ENCODE measurements at regions not wholly inside any gene's neighbourhood (a gene's known extent, or its start where the extent isn't known, plus 50 kb on each side); places are given as distances from the start of the nearest gene placed in this dataset.

DNA sequence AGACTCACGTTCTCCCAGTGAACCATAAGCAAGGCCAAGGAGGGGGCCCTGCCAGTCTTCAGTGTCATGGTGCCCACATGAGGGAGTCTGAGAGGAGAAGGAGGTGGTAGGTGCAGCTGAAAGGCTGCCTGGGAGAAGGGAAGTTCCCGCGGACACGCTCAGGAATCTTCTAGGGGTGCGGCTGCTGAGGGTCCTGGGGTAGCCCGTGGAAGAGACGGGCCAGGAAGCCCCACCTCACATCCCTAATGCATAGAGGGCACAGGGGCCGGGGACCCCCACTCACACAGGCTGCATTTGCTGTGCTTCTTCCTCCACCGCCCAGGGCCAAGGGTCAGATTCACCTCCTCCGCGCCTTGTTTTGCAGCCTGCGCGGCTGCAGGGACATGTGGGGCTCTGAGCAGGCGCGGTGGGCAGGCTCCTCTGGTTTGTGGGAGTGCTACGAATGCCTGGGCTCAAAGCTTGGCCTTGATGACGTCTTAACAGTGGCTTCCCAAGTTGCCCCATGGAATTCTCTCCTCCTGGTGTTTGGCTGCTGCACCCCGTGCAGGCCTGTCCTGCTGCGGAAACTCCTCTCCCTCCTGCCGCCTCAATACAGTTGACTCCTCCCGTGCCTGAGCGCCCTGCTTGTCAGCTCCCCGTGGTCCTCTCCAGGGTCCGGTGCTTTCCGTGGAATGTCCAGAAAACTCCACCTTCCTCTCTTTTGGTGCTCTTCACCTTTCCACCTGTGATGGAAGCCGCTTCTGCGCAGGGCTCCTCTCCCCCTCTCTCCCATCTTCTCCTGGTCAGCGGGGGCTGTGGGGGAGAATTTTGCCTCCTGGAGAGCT, 95.7 kb downstream of the VAPA start:
- H3K4me1 Mint-ChIP-seq = no peaks in the 10 kb centered on the region
- no peaks in the 10 kb centered on the region for H3K36me3 Mint-ChIP-seq (ENCODE audit: low read depth)
- no peaks in the 10 kb centered on the region for H3K9me3 Mint-ChIP-seq
- no peak overlapping the region for H3K4me3 Mint-ChIP-seq
- H3K27ac Mint-ChIP-seq = no peak overlapping the region
- H3K27me3 Mint-ChIP-seq = peaks cover 10% of the 10 kb centered on the region
- no peak for ATAC-seq (replicated peaks)

DNA sequence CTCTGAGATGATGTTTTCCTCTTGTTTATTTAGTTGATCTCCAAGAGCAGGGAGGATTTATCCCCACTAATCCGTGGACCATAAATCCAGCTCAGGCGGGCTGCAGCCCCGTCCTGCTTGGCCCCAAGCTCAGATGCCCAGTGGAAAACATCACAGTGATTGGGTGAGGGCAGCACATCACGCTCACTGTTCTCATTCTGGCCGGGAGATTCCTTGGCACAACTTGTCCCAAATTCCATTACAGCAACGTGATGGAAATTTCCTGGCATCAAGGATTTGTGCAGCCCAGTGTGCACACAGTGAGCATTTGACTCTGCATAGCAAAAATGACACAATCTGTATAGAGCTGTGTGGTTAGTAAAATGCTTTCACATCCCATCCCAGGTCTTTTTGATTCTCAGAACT, 96.8 kb downstream of the VAPA start:
- H3K4me1 Mint-ChIP-seq = no peaks in the 10 kb centered on the region
- H3K36me3 Mint-ChIP-seq (ENCODE audit: low read depth) = no peaks in the 10 kb centered on the region
- peaks cover 13% of the 10 kb centered on the region for H3K27me3 Mint-ChIP-seq
- no peak for ATAC-seq (replicated peaks)
- H3K9me3 Mint-ChIP-seq = no peaks in the 10 kb centered on the region
- H3K27ac Mint-ChIP-seq = no peak overlapping the region
- no peak overlapping the region for H3K4me3 Mint-ChIP-seq

DNA sequence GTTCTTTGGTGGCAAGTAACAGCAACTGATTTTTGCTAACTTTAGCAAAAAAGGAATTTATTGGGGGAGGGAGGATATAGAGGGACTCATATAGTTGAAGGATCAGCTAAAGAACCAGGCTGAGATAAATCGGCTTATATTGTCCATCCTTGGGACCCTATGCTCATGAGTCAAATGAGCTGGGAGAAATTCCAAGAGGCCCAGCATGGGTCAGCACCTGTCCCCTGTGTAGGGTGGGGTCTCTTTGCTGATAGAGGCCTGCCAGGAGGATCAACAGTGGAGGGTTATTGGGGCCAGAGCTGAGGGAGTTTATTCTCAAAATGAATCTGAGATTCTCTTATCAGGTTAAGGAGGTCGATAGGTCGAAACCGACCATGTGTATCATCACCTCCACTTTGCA, 97.2 kb downstream of the VAPA start:
- Mint-ChIP-seq H3K4me1 (no peaks in the 10 kb centered on the region), H3K27me3 (peaks cover 13% of the 10 kb centered on the region), H3K9me3 (no peaks in the 10 kb centered on the region), H3K27ac (no peak overlapping the region), H3K4me3 (no peak overlapping the region), H3K36me3 (ENCODE audit: low read depth) (no peaks in the 10 kb centered on the region)
- no peak for ATAC-seq (replicated peaks)

DNA sequence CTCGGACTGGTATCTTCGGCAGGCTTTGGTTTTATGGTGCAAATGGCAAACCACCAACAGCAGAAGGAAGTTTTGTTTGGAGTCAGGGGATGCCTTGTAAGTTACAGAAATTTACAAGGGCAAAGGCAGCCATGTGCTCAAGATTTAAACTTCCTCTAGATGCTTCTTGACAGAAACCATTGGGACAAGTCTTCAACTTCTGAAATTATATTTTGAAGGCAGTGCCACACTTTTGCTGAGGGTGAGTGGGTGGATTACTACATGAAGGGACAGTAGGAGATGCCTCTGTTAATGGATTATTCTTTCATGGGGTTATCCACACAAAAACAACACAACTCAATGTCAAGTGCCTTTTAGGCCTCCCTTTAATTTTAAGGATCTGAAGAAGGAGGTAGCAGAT, 97.9 kb downstream of the VAPA start:
- Mint-ChIP-seq H3K4me3 (no peak overlapping the region), H3K27me3 (peaks cover 13% of the 10 kb centered on the region), H3K4me1 (no peaks in the 10 kb centered on the region), H3K27ac (no peak overlapping the region), H3K36me3 (ENCODE audit: low read depth) (no peaks in the 10 kb centered on the region), H3K9me3 (no peaks in the 10 kb centered on the region)
- no peak for ATAC-seq (replicated peaks)

DNA sequence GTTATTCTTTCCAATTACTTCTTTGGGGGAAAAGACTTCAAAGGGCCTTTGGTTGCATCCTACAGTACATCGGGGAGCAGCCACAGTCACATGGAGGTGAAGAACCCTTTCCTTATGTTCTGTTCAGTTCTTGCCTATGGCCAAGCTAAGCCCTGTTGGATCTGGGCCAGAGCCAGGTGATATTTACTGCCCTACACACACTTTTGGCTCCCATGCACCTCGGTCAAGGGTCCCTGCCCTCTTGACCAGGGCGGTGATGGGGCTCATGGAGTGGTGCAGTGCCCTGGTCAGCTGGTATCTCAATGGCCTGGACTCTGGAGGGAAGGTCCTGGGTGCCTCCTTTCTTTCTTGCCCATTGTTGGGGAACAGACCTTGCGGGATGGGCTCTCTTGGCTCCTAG, 98.7 kb downstream of the VAPA start:
- ATAC-seq (replicated peaks) = no peak
- H3K36me3 Mint-ChIP-seq (ENCODE audit: low read depth) = no peaks in the 10 kb centered on the region

DNA sequence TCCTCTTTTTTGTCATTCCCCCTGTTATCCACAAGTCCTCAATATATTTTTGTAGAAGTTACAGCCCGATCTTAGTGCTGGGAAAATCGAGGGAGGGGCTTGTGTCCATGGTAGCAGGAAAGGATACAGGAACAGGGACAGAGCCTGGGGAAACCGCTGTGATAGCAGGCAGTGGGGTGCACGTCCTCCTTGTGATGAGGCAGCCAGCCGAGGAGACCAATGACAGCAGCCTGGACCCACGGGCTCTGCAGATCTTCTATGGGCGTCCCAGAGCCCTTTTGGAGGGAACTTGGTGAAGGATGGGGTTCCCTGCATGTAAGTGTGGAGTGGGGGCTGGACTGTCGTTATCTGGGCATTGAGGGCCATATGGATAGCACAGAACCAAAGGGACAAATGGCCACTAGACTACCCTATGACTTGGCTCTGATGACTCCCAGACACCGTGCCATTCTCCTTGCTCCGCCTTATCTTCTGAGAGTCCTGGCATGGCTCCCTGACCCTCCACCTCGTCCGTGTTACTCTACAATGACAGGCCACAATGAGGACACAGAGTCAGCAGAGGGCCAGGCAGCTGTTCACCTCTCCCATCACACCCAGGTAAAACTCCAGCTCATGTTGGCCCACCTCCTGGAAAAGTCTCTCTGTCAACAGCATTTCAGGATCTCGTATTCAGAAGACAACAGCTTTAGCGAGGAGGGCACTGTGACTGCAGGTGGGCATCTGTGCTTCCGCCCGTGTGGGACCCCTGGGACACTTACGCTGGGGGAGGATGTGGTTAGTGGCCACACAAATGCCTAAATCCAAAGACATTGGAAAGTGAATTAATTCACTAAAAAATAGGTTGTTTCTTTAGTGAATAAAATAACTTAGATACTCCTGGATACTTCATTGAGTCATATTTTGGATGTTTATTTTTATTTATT, 100.1 kb downstream of the VAPA start:
- peaks cover 10% of the 10 kb centered on the region for H3K27me3 Mint-ChIP-seq
- no peaks in the 10 kb centered on the region for H3K9me3 Mint-ChIP-seq
- H3K27ac Mint-ChIP-seq = no peak overlapping the region
- no peaks in the 10 kb centered on the region for H3K36me3 Mint-ChIP-seq (ENCODE audit: low read depth)
- H3K4me1 Mint-ChIP-seq = no peaks in the 10 kb centered on the region
- no peak for ATAC-seq (replicated peaks)
- H3K4me3 Mint-ChIP-seq = no peak overlapping the region

More for the DNA sequence above, 98.7 kb downstream of the VAPA start:
- no peak overlapping the region for H3K4me3 Mint-ChIP-seq
- no peaks in the 10 kb centered on the region for H3K4me1 Mint-ChIP-seq
- H3K27ac Mint-ChIP-seq = no peak overlapping the region
- peaks cover 13% of the 10 kb centered on the region for H3K27me3 Mint-ChIP-seq
- no peaks in the 10 kb centered on the region for H3K9me3 Mint-ChIP-seq

DNA sequence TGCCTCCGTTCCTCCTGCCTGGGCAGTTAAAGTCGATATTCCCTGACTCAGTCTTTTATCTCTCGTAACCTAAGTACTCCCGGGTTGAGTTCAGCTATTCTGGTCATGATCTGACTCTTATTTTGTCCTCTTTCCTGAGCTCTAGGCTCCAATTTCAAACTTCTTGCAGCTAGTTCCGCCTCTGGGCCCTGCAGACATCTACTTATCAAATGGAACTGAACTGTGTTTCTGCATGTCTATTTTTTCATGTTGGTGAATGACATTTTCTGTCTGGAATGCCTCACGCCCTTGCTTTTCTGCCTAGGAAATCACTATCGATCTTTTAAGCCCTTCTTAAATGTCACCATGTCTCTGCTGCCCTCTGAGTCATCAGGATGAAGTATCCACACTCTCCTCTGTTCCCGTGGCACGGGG, 101.5 kb downstream of the VAPA start:
- no peak for ATAC-seq (replicated peaks)
- no peak overlapping the region for H3K4me3 Mint-ChIP-seq
- no peak overlapping the region for H3K27ac Mint-ChIP-seq
- no peaks in the 10 kb centered on the region for H3K36me3 Mint-ChIP-seq (ENCODE audit: low read depth)
- peaks cover 10% of the 10 kb centered on the region for H3K27me3 Mint-ChIP-seq
- H3K9me3 Mint-ChIP-seq = no peaks in the 10 kb centered on the region
- no peaks in the 10 kb centered on the region for H3K4me1 Mint-ChIP-seq

DNA sequence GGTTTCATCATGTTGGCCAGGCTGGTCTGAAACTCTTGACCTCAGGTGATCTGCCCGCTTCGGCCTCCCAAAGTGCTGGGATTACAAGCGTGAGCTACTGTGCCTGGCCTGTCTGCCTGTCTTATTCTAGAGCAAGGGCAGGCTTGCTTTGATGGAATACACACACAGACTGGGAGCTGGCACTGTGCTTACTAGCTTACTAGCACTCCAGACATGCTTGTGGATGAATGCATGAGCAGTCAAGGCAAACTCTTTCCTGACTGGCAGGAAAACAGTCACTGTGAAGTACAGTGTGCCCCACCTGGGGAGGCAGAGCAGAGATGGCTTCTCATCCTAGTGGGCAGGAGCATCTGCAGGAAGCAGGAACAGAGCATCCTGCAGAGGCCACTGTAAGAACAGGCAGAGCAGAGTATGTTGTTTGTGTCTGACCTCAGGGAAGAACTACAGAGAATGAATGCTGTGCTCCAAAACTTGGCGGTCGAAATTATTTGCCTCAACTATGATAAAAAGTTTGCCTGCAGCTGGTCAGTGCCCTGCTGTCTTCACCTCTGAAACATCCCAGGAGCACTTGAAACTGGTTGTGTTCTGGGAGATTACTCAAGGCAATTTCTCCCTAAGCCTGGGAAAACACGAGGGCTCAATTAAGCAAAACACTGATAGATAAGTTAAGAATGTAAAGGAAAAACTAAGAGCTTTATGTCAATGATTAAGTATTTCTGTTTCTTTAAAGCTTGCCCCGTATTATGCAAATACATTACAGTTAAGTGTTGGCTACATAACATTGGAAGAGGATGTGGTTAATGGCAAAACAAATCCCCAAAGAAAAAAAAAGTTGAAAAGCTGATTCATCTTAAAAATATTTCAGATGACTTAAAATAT, 102.4 kb downstream of the VAPA start:
- H3K4me1 Mint-ChIP-seq = no peaks in the 10 kb centered on the region
- H3K27ac Mint-ChIP-seq = no peak overlapping the region
- no peak overlapping the region for H3K4me3 Mint-ChIP-seq
- no peak for ATAC-seq (replicated peaks)
- H3K9me3 Mint-ChIP-seq = no peaks in the 10 kb centered on the region
- H3K36me3 Mint-ChIP-seq (ENCODE audit: low read depth) = no peaks in the 10 kb centered on the region
- peaks cover 10% of the 10 kb centered on the region for H3K27me3 Mint-ChIP-seq

DNA sequence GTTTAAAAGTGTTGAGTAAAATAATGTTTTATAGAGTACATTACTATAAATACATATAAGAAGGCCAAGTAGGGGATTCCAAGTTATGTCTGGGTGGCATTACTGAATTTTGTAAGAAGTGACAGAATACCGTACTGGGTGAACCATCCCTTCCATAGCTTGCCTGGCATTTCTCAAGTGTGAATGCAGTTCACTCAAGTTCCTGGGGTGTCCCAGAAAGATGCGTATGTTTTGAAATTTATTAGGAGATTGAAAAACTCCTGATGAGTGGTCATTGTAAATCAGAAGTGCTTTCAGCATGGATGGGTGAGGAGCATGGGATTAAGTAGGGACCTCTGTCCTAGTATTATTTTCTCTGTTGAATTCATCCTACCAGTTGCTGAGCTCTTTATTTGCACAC, 103.2 kb downstream of the VAPA start:
- Mint-ChIP-seq H3K4me3 (no peak overlapping the region), H3K27ac (no peak overlapping the region), H3K36me3 (ENCODE audit: low read depth) (no peaks in the 10 kb centered on the region), H3K27me3 (peaks cover 10% of the 10 kb centered on the region), H3K4me1 (no peaks in the 10 kb centered on the region), H3K9me3 (no peaks in the 10 kb centered on the region)
- no peak for ATAC-seq (replicated peaks)

DNA sequence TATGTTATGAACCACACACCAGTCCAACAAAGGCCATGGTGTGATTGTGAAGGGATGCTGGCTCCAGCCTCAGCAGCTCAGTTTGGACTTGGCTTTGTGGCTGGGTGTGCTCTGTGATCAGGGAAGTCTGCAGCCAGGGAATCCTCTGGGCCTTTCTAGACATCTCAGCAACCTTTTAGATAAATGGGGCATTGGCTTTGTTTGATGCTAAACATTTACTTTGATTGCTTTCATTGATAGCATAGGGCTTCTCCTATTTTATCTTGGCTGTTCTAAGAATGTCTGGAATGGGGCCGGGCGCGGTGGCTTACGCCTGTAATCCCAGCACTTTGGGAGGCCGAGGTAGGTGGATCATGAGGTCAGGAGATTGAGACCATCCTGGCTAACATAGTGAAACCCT, 104.5 kb downstream of the VAPA start:
- H3K4me1 Mint-ChIP-seq = no peaks in the 10 kb centered on the region

DNA sequence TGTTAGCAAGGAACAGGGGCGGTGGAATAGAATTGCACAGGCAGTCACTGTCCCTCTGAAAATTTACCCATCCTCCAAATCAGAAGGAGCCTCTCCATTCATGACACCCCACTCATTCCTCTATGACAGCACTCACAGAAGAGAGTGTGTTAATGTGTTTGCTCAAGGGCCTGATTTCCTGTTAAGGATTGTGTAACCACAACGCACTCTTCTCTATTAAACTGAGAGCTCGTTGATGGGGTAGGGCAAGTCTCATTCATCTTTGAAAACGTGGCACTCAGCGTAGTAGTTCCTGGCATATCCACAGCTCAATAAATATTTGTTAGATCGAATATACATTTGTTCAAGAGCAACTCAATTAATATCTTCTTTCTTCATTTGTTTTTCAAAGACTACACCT, 106.4 kb downstream of the VAPA start:
- H3K9me3 Mint-ChIP-seq = no peaks in the 10 kb centered on the region
- no peak overlapping the region for H3K4me3 Mint-ChIP-seq
- no peak for ATAC-seq (replicated peaks)
- H3K27ac Mint-ChIP-seq = no peak overlapping the region
- no peaks in the 10 kb centered on the region for H3K4me1 Mint-ChIP-seq
- peaks cover 12% of the 10 kb centered on the region for H3K27me3 Mint-ChIP-seq
- no peaks in the 10 kb centered on the region for H3K36me3 Mint-ChIP-seq (ENCODE audit: low read depth)

More for the DNA sequence above, 104.5 kb downstream of the VAPA start:
- no peak for ATAC-seq (replicated peaks)
- Mint-ChIP-seq H3K36me3 (ENCODE audit: low read depth) (no peaks in the 10 kb centered on the region), H3K27me3 (peaks cover 15% of the 10 kb centered on the region), H3K9me3 (no peaks in the 10 kb centered on the region), H3K4me3 (no peak overlapping the region), H3K27ac (no peak overlapping the region)

DNA sequence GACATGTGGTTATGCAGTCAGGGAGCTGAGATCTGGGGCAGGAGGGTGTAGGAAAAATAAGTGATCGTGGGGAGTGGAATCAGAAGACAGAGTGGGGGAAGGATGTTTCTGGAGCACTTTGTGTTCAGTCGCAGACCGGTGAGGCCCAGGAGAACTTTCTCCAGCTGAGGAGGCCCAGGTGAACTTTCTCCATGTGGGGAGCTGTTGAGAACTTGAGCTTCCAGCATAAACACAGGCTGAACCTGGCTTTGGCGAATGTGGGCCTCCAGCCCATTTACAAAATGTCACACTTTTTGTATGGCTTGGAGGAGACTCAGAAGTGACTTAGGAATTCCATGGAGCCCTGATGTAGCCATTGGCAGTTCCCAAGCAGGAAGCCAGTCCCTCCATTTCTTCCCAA, 108.5 kb downstream of the VAPA start:
- H3K4me1 Mint-ChIP-seq = no peaks in the 10 kb centered on the region
- ATAC-seq (replicated peaks) = no peak
- H3K9me3 Mint-ChIP-seq = no peaks in the 10 kb centered on the region
- peaks cover 9% of the 10 kb centered on the region for H3K27me3 Mint-ChIP-seq
- H3K4me3 Mint-ChIP-seq = no peak overlapping the region
- no peaks in the 10 kb centered on the region for H3K36me3 Mint-ChIP-seq (ENCODE audit: low read depth)
- no peak overlapping the region for H3K27ac Mint-ChIP-seq

DNA sequence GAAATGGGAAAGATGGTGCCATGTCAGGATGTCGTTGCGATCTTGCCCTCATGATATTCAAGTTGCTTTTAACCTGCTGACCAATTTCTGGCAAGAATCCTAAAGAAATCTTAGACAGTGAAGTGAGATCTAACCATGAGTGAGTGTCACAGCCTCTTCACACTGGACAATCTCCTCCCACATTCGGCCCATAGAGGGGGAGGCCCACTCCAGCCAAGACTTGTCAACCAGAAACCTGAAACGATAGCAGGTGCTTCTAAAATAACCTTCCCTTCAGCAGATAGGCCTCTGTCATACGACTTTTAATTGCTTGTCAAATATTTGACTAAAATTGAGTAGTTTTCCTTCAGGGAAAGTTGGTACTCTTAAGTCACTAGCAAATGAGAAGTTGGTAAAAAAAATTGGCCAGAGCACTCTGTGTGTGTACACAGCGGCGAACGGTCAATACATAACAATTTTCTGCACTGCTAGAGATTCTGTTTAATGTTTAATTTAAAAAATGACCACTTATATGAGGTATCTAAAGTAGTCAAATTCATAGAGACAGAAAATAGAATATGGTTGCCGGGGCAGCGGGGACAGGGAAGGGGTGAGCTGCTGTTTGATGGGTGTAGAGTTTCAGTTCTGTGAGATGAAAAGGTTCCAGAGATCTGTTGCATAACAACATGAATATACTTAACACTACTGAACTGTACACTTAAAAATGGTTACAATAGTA, 110.2 kb downstream of the VAPA start:
- peaks cover 12% of the 10 kb centered on the region for H3K27me3 Mint-ChIP-seq
- H3K4me1 Mint-ChIP-seq = no peaks in the 10 kb centered on the region
- no peak overlapping the region for H3K4me3 Mint-ChIP-seq
- ATAC-seq (replicated peaks) = no peak
- no peaks in the 10 kb centered on the region for H3K36me3 Mint-ChIP-seq (ENCODE audit: low read depth)
- H3K27ac Mint-ChIP-seq = no peak overlapping the region
- no peaks in the 10 kb centered on the region for H3K9me3 Mint-ChIP-seq
